Ishikawa (cell line): ENCODE measurements at regions not wholly inside any gene's neighbourhood (a gene's known extent, or its start where the extent isn't known, plus 50 kb on each side); places are given as distances from the start of the nearest gene placed in this dataset.

Experiments used
- CEBPB ChIP-seq: IDR thresholded peaks from 2 replicates; pipeline ENCODE4 v1.6.1; 2012
- CREB1 ChIP-seq: IDR thresholded peaks from 2 replicates; pipeline ENCODE4 v1.6.1; 2012; ENCODE audit warnings: low read depth
- EGR1 ChIP-seq: IDR thresholded peaks from 2 replicates; pipeline ENCODE4 v1.6.1; 2012
- EP300 ChIP-seq: IDR thresholded peaks from 2 replicates; pipeline ENCODE4 v1.6.1; 2012; ENCODE audit warnings: borderline replicate concordance
- FOXM1 ChIP-seq: IDR thresholded peaks from 2 replicates; pipeline ENCODE4 v1.6.1; 2012; ENCODE audit warnings: low read depth, borderline replicate concordance
- NFIC ChIP-seq: IDR thresholded peaks from 2 replicates; pipeline ENCODE4 v1.6.1; 2012
- RAD21 ChIP-seq: IDR thresholded peaks from 2 replicates; pipeline ENCODE4 v1.6.1; 2012; ENCODE audit warnings: low read depth
- TAF1 ChIP-seq: IDR thresholded peaks from 2 replicates; pipeline ENCODE4 v1.6.1; 2012; ENCODE audit warnings: low read depth, mild to moderate bottlenecking
- TCF12 ChIP-seq: IDR thresholded peaks from 2 replicates; pipeline ENCODE4 v1.6.1; 2012; ENCODE audit warnings: low read depth
- TEAD4 ChIP-seq: IDR thresholded peaks from 2 replicates; pipeline ENCODE4 v1.6.1; 2012
- YY1 ChIP-seq: IDR thresholded peaks from 2 replicates; pipeline ENCODE4 v1.6.1; 2012; ENCODE audit warnings: low read depth
- ZBTB7A ChIP-seq: IDR thresholded peaks from 2 replicates; pipeline ENCODE4 v1.6.1; 2012; ENCODE audit warnings: low read depth
- TF ChIP-seq, protein P1 (sequence below): IDR thresholded peaks from 2 replicates; pipeline ENCODE4 v1.6.1; 2012; ENCODE audit warnings: low read depth, mild to moderate bottlenecking
- TF ChIP-seq, protein P2 (sequence below): IDR thresholded peaks from 2 replicates; pipeline ENCODE4 v1.6.1; 2012
- TF ChIP-seq, protein P3 (sequence below): IDR thresholded peaks from 2 replicates; pipeline ENCODE4 v1.6.1; 2012

DNA sequence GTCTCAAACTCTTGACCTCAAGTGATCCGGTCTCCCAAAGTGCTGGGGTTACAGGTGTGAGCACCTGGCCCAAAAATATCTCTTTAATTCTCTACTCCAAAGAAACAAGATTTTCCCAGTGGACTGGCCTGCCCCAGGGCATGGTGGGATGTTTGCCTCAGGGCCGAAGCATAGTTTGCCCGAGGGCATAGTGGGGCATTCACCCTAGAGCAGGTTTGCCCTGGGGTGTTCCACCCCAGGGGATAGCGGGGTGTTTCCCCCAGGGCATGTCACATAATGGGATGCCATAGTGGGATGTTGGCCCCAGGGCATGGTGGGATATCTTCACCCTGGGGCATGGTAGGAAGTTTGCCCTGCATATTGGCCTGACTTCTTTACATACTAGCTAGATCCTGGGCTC is 97.2 kb downstream of the VEGFA start:
- no peak for TF ChIP-seq RAD21
- TF ChIP-seq CREB1 = no peak
- TF ChIP-seq, protein P1, sequence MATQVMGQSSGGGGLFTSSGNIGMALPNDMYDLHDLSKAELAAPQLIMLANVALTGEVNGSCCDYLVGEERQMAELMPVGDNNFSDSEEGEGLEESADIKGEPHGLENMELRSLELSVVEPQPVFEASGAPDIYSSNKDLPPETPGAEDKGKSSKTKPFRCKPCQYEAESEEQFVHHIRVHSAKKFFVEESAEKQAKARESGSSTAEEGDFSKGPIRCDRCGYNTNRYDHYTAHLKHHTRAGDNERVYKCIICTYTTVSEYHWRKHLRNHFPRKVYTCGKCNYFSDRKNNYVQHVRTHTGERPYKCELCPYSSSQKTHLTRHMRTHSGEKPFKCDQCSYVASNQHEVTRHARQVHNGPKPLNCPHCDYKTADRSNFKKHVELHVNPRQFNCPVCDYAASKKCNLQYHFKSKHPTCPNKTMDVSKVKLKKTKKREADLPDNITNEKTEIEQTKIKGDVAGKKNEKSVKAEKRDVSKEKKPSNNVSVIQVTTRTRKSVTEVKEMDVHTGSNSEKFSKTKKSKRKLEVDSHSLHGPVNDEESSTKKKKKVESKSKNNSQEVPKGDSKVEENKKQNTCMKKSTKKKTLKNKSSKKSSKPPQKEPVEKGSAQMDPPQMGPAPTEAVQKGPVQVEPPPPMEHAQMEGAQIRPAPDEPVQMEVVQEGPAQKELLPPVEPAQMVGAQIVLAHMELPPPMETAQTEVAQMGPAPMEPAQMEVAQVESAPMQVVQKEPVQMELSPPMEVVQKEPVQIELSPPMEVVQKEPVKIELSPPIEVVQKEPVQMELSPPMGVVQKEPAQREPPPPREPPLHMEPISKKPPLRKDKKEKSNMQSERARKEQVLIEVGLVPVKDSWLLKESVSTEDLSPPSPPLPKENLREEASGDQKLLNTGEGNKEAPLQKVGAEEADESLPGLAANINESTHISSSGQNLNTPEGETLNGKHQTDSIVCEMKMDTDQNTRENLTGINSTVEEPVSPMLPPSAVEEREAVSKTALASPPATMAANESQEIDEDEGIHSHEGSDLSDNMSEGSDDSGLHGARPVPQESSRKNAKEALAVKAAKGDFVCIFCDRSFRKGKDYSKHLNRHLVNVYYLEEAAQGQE = no peak
- no peak for TF ChIP-seq TEAD4
- TF ChIP-seq, protein P2, sequence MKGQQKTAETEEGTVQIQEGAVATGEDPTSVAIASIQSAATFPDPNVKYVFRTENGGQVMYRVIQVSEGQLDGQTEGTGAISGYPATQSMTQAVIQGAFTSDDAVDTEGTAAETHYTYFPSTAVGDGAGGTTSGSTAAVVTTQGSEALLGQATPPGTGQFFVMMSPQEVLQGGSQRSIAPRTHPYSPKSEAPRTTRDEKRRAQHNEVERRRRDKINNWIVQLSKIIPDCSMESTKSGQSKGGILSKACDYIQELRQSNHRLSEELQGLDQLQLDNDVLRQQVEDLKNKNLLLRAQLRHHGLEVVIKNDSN = no peak
- TF ChIP-seq FOXM1 = no peak
- TF ChIP-seq TAF1 = no peak
- TF ChIP-seq TCF12 = no peak
- TF ChIP-seq, protein P3, sequence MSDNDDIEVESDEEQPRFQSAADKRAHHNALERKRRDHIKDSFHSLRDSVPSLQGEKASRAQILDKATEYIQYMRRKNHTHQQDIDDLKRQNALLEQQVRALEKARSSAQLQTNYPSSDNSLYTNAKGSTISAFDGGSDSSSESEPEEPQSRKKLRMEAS = no peak
- TF ChIP-seq CEBPB = no peak
- no peak for TF ChIP-seq NFIC
- TF ChIP-seq ZBTB7A = no peak
- TF ChIP-seq YY1 = no peak

DNA sequence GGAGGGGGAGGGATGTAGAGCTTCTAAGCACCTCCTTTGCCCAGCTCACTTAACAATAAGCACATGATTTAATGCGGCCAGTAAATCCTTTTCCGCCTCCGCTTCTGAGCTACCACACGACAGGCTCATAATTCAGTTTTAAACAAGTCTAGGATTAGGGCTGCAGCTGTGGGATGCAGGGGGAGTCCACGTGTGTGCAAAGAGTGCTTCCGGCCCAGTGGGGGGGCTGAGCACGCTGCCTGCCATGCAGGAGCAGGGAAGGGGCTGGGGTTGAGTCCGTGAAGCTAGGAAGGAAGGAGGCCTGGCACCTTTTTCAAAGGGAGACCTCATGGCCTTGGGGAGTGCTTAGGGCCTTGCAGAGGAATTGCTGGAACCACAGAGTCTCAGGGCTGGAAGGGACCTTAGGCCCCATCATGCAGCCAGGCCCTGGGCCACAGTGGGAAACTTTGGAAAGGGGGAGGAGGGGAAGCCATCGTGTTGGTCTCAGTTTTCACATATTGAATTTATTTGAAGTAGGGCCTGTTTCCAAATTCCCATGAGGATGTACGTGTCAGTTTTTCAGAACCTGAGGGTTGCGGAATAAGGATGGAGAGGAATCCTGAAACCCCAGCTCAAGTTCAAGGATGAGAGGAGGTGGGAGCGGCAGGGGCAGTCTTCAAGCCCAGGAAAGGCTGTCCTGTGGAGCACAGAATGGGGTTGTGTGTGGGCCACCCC is 96.1 kb downstream of the VEGFA start:
- no peak for TF ChIP-seq FOXM1
- TF ChIP-seq YY1 = no peak
- no peak for TF ChIP-seq RAD21
- no peak for TF ChIP-seq TAF1
- TF ChIP-seq, protein P3 = no peak
- TF ChIP-seq, protein P2 = no peak
- TF ChIP-seq TEAD4 = no peak
- no peak for TF ChIP-seq EP300
- TF ChIP-seq EGR1 = no peak

DNA sequence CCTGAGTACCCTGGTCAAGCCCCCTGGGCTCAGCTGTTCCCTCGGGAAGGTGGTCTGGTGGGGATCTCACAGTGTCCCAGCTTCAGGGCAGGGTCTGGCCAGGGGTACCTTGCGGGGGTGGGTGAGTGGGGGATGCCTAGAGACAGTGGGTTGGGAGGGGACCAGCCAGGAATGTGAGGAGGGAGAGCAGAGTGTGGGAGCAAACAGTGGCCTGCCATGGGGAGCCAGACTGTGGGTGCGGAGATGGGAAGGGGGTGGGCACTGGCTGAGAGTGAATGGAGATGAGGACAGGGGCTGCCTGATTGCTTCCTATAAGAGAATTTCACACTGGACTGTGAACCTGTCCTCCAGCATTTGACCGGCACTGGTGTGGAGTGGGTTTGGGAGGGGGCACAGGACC is 95.1 kb downstream of the VEGFA start:
- no peak for TF ChIP-seq CREB1
- TF ChIP-seq, protein P1 = no peak
- TF ChIP-seq, protein P3 = no peak
- no peak for TF ChIP-seq EP300
- TF ChIP-seq NFIC = no peak
- TF ChIP-seq TCF12 = no peak
- TF ChIP-seq TEAD4 = no peak
- no peak for TF ChIP-seq ZBTB7A
- no peak for TF ChIP-seq TAF1
- TF ChIP-seq, protein P2 = no peak
- TF ChIP-seq FOXM1 = no peak

DNA sequence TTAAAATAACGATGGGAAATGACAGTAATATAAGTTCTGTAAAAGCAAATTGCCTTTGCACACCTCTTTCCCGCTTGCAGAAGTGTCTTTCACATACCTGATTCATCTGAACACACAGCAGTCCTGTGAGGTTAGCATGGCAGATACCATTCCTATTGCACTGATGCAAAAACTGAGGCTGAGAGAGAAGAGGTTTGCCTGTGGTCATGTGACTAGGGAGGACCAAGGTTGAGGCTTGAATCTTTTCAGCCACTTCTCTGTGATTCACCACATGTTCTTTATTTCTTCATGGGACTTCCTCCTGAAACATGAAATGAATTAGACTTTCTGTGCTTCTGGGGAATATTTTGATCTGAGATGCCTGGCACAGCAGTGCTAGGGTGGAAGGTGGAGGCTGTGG is 92.9 kb downstream of the VEGFA start:
- TF ChIP-seq, protein P2 = peak; percentile 58
- TF ChIP-seq TEAD4 = no peak

DNA sequence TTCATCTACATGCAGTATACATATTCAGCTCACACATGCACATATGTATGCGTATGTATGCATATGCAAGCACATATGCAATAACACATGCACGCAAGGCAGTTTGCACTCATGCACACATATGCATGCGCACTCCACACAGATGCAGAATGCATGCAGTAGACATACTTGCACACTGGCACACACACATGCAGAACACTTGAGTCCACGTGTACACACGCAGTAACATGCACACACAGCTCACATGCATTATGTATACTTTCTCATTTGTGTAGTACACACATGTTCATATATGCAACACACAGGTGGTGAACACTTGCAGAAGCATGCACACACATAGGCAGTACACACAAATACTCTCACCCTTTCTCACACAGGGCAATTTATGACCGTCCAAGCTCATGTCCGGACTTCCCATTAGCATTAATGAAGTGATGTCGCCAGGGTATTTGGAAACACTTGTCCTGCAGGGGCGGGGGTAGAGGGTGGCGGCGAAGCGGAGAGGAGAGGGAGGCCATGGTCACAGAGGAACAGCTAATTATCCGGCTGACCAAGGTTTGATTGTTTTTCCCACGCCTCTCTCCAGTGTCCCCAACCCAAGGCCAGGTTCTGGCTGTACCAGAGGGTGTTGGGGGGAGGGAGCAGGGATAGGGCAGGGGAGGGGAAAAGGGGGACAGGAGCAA is 91.3 kb downstream of the VEGFA start:
- TF ChIP-seq TAF1 = no peak
- no peak for TF ChIP-seq NFIC
- TF ChIP-seq, protein P3 = no peak
- TF ChIP-seq FOXM1 = no peak
- TF ChIP-seq YY1 = no peak
- TF ChIP-seq CEBPB = no peak
